ENCODE measurements at regions not wholly inside any gene's neighbourhood (a gene's known extent, or its start where the extent isn't known, plus 50 kb on each side); places are given as distances from the start of the nearest gene placed in this dataset.

DNA sequence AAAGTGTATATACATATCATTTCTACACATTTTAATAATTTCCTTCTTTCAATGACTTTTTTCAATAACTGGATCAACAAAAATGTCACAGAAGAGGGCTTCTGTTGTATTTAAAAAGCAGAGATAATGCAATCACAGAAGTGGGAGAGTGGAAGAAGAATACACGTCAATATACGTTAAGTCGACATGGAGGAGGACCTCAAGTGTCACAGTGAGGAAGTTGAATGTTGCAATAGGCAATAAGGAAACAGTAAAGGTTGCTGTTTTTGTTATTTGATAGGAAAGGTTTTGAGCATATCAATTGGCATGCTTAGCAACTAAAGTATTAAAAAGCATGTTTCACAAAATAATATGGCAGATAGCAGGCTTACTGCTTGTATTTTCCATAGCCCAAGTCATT, 184.0 kb upstream of the NR4A3 start:
- no peaks in the 10 kb centered on the region for H3K27me3 ChIP-seq (replicated peaks; ENCODE audit: insufficient read depth, low read depth, low read length, poor library complexity)
- POLR2A ChIA-PET (ENCODE audit: low non-redundant PET): no interaction called here
- peaks cover 7% of the 10 kb centered on the region for H3K9me3 ChIP-seq (ENCODE audit: low read depth, low read length, poor library complexity, severe bottlenecking)
- CTCF ChIA-PET: no interaction called here
- H3K4me3 ChIP-seq (ENCODE audit: low read depth, low read length, poor library complexity, severe bottlenecking): no peak overlapping the region
- intact Hi-C loops (cut with micrococcal nuclease; ENCODE audit: unreplicated experiment): no loop called here
- no TSS peak for BruUV-seq (replicated peaks)
- no peak for DNase-seq (ENCODE audit: low spot score)
- TF ChIP-seq, protein P1, sequence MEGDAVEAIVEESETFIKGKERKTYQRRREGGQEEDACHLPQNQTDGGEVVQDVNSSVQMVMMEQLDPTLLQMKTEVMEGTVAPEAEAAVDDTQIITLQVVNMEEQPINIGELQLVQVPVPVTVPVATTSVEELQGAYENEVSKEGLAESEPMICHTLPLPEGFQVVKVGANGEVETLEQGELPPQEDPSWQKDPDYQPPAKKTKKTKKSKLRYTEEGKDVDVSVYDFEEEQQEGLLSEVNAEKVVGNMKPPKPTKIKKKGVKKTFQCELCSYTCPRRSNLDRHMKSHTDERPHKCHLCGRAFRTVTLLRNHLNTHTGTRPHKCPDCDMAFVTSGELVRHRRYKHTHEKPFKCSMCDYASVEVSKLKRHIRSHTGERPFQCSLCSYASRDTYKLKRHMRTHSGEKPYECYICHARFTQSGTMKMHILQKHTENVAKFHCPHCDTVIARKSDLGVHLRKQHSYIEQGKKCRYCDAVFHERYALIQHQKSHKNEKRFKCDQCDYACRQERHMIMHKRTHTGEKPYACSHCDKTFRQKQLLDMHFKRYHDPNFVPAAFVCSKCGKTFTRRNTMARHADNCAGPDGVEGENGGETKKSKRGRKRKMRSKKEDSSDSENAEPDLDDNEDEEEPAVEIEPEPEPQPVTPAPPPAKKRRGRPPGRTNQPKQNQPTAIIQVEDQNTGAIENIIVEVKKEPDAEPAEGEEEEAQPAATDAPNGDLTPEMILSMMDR (conservative IDR thresholded peaks at IDR 0.05; ENCODE audit: low read depth, low read length): no peak
- no peak for TF ChIP-seq EZH2 (IDR thresholded peaks at IDR 0.05; ENCODE audit: borderline replicate concordance, low read depth, low read length, poor library complexity, severe bottlenecking)
- H3K4me1 ChIP-seq (ENCODE audit: insufficient read depth, low read length, poor library complexity, severe bottlenecking): no peaks in the 10 kb centered on the region
- H3K36me3 ChIP-seq (ENCODE audit: insufficient read depth, low read length, poor library complexity, severe bottlenecking): no peaks in the 10 kb centered on the region
- no peak overlapping the region for H3K27ac ChIP-seq (ENCODE audit: low read depth, low read length, poor library complexity, severe bottlenecking)

DNA sequence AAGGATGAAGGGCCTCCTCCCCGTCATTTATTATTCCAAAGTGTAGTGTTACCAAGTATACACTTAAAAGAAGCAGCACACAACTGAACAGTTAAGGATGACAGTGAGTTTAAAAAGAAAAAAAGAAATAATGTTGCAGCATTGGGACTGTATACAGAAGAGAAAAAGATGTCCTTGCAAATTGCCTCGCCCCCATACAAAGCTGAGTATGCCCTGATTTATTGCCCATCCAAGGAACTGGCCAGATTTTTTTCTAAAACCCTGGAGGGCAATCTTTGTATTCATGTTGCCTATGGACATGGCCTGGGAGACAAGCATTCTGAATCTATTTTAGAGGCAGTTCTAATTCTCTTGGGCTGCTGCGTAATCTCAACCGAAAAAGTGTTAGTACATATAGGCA, 182.7 kb upstream of the NR4A3 start:
- Histone ChIP-seq H3K9me3 (ENCODE audit: low read depth, low read length, poor library complexity, severe bottlenecking) (peaks cover 7% of the 10 kb centered on the region), H3K4me1 (ENCODE audit: insufficient read depth, low read length, poor library complexity, severe bottlenecking) (no peaks in the 10 kb centered on the region), H3K4me3 (ENCODE audit: low read depth, low read length, poor library complexity, severe bottlenecking) (no peak overlapping the region), H3K36me3 (ENCODE audit: insufficient read depth, low read length, poor library complexity, severe bottlenecking) (no peaks in the 10 kb centered on the region), H3K27me3 (replicated peaks; ENCODE audit: insufficient read depth, low read depth, low read length, poor library complexity) (no peaks in the 10 kb centered on the region), H3K27ac (ENCODE audit: low read depth, low read length, poor library complexity, severe bottlenecking) (no peak overlapping the region)
- no peak for TF ChIP-seq EZH2 (IDR thresholded peaks at IDR 0.05; ENCODE audit: borderline replicate concordance, low read depth, low read length, poor library complexity, severe bottlenecking)
- TF ChIP-seq, protein P1 (conservative IDR thresholded peaks at IDR 0.05; ENCODE audit: low read depth, low read length): no peak
- POLR2A ChIA-PET (ENCODE audit: low non-redundant PET): no interaction called here
- CTCF ChIA-PET: no interaction called here
- no TSS peak for BruUV-seq (replicated peaks)
- intact Hi-C loops (cut with micrococcal nuclease; ENCODE audit: unreplicated experiment): no loop called here
- DNase-seq (ENCODE audit: low spot score): no peak

DNA sequence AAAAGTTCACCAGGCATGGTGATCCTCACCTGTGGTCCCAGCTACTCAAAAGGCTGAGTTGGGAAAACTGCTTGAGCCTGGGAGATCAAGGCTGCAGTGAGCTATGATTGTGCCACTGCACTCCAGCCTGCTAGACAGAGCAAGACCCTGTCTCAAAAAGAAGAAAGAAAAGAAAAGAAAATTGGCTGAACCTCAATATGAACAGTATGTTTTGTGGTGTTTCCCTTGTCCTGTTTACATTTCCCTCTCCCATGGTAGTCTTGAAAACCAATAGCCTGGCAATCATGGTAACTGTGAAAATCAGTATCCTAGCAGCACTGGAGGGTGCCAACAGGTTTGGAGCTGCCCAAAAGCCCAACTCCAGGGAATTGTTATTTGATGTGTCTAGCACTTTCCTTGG, 174.1 kb upstream of the NR4A3 start:
- Histone ChIP-seq H3K4me1 (ENCODE audit: insufficient read depth, low read length, poor library complexity, severe bottlenecking) (no peaks in the 10 kb centered on the region), H3K9me3 (ENCODE audit: low read depth, low read length, poor library complexity, severe bottlenecking) (no peaks in the 10 kb centered on the region), H3K27ac (ENCODE audit: low read depth, low read length, poor library complexity, severe bottlenecking) (no peak overlapping the region), H3K36me3 (ENCODE audit: insufficient read depth, low read length, poor library complexity, severe bottlenecking) (no peaks in the 10 kb centered on the region), H3K27me3 (replicated peaks; ENCODE audit: insufficient read depth, low read depth, low read length, poor library complexity) (peaks cover 4% of the 10 kb centered on the region), H3K4me3 (ENCODE audit: low read depth, low read length, poor library complexity, severe bottlenecking) (no peak overlapping the region)
- CTCF ChIA-PET: no interaction called here
- intact Hi-C loops (cut with micrococcal nuclease; ENCODE audit: unreplicated experiment): no loop called here
- no TSS peak for BruUV-seq (replicated peaks)
- TF ChIP-seq EZH2 (IDR thresholded peaks at IDR 0.05; ENCODE audit: borderline replicate concordance, low read depth, low read length, poor library complexity, severe bottlenecking): no peak
- TF ChIP-seq, protein P1 (conservative IDR thresholded peaks at IDR 0.05; ENCODE audit: low read depth, low read length): no peak
- POLR2A ChIA-PET (ENCODE audit: low non-redundant PET): no interaction called here
- no peak for DNase-seq (ENCODE audit: low spot score)

Measured in A673 (cell line).